ENCODE measurements at regions not wholly inside any gene's neighbourhood (a gene's known extent, or its start where the extent isn't known, plus 50 kb on each side); places are given as distances from the start of the nearest gene placed in this dataset.

- no peak for TF ChIP-seq ZNF317 (CRISPR knock-in tag; IDR thresholded peaks at IDR 0.05; ENCODE audit: borderline replicate concordance, low read depth)
- no peak for TF ChIP-seq CTCF (IDR thresholded peaks at IDR 0.05)
- no peak for TF ChIP-seq CBFB (CRISPR knock-in tag; IDR thresholded peaks at IDR 0.05; ENCODE audit: low read depth)
- TF ChIP-seq NR3C1 (CRISPR knock-in tag; conservative IDR thresholded peaks at IDR 0.05; ENCODE audit: low read depth) = no peak
- no peak for TF ChIP-seq ATF2 (CRISPR knock-in tag; IDR thresholded peaks at IDR 0.05; ENCODE audit: borderline replicate concordance, low read depth)
Observed at GRCh38 chr6:62942000-62942399, 269.3 kb upstream of the FKBP1C start.
